Liver (tissue), 8 donors: ENCODE measurements at regions not wholly inside any gene's neighbourhood (a gene's known extent, or its start where the extent isn't known, plus 50 kb on each side); places are given as distances from the start of the nearest gene placed in this dataset.

Experiments
- DNase-seq: peaks from one replicate; pipeline ENCODE4 v3.0.0-alpha.2; 2017; ENCODE audit warnings: low spot score
- H3K27ac ChIP-seq, 2 donors: one replicate each; pipeline ENCODE4 v1.7.0; 2013; ENCODE audit warnings: inconsistent platforms in 2 of 2, low read length in 2 of 2, control low read depth in 1 of 2, low read depth in 1 of 2, mild to moderate bottlenecking in 1 of 2
- H3K27me3 ChIP-seq, 4 donors: one replicate each; pipeline versions ENCODE4 v1.6.1 to v1.7.0; 2013; ENCODE audit warnings: low read length in 3 of 4, inconsistent platforms in 1 of 4, mild to moderate bottlenecking in 1 of 4, moderate library complexity in 1 of 4; ENCODE audit not compliant: control insufficient read depth in 4 of 4, insufficient read depth in 4 of 4
- H3K36me3 ChIP-seq, 4 donors: one replicate each; pipeline versions ENCODE4 v1.6.1 to v1.7.0; 2013; ENCODE audit warnings: low read length in 3 of 4, mild to moderate bottlenecking in 3 of 4, low read depth in 1 of 4, moderate library complexity in 1 of 4; ENCODE audit not compliant: control insufficient read depth in 4 of 4, insufficient read depth in 3 of 4
- H3K4me1 ChIP-seq, 4 donors: one replicate each; pipeline versions ENCODE4 v1.6.1 to v1.7.0; 2013; ENCODE audit warnings: low read length in 3 of 4, mild to moderate bottlenecking in 3 of 4, moderate library complexity in 1 of 4; ENCODE audit not compliant: control insufficient read depth in 4 of 4, insufficient read depth in 4 of 4
- H3K4me3 ChIP-seq, 3 donors: one replicate each; pipeline versions ENCODE4 v1.6.1 to v1.7.0; 2013; ENCODE audit warnings: low read length in 3 of 3, control low read depth in 1 of 3, low read depth in 1 of 3, mild to moderate bottlenecking in 1 of 3
- H3K9ac ChIP-seq, 2 donors: one replicate each; pipeline ENCODE4 v1.7.0; 2013; ENCODE audit warnings: low read length in 2 of 2, mild to moderate bottlenecking in 2 of 2, moderate library complexity in 2 of 2, control low read depth in 1 of 2, low read depth in 1 of 2
- H3K9me3 ChIP-seq, 4 donors: one replicate each; pipeline versions ENCODE4 v1.6.1 to v1.7.0; 2013; ENCODE audit warnings: low read length in 3 of 4; ENCODE audit not compliant: control insufficient read depth in 4 of 4
- ATF3 ChIP-seq: IDR thresholded peaks from 2 replicates; pipeline ENCODE4 v1.6.1; 2016; ENCODE audit warnings: antibody characterized with exemption
- CTCF ChIP-seq: fragments of 150-350 bp; IDR thresholded peaks from 2 replicates; pipeline ENCODE4 v1.5.1; 2017; ENCODE audit warnings: improper control_type of control experiment, low read depth, low read length; ENCODE audit not compliant: missing input control
- EGR1 ChIP-seq, 2 donors: IDR thresholded peaks; 2 replicates each; pipeline ENCODE4 v1.6.1; 2016 to 2018; ENCODE audit warnings: antibody characterized with exemption in 2 of 2, low read depth in 2 of 2
- FOXA1 ChIP-seq: IDR thresholded peaks from 2 replicates; pipeline ENCODE4 v1.6.1; 2016; ENCODE audit warnings: antibody characterized with exemption
- FOXA2 ChIP-seq: IDR thresholded peaks from 2 replicates; pipeline ENCODE4 v1.6.1; 2016; ENCODE audit warnings: antibody characterized with exemption
- HNF4A ChIP-seq, 2 donors: conservative IDR thresholded peaks; 2 replicates each; pipeline ENCODE4 v1.6.1; 2016; ENCODE audit warnings: antibody characterized with exemption in 2 of 2, mild to moderate bottlenecking in 2 of 2
- HNF4G ChIP-seq: IDR thresholded peaks from 2 replicates; pipeline ENCODE4 v1.6.1; 2016; ENCODE audit warnings: antibody characterized with exemption
- JUND ChIP-seq, 2 donors: IDR thresholded peaks; 2 replicates each; pipeline ENCODE4 v1.6.1; 2016; ENCODE audit warnings: antibody characterized with exemption in 2 of 2
- MAX ChIP-seq: IDR thresholded peaks from 2 replicates; pipeline ENCODE4 v1.6.1; 2016; ENCODE audit warnings: antibody characterized with exemption
- RAD21 ChIP-seq, 2 donors: IDR thresholded peaks; 2 replicates each; pipeline ENCODE4 v1.6.1; 2016; ENCODE audit warnings: antibody characterized with exemption in 2 of 2, mild to moderate bottlenecking in 2 of 2
- REST ChIP-seq: IDR thresholded peaks from 2 replicates; pipeline ENCODE4 v1.6.1; 2016; ENCODE audit warnings: antibody characterized with exemption, mild to moderate bottlenecking
- SP1 ChIP-seq: IDR thresholded peaks from 2 replicates; pipeline ENCODE4 v1.6.1; 2018; ENCODE audit warnings: antibody characterized with exemption, mild to moderate bottlenecking
- TAF1 ChIP-seq: conservative IDR thresholded peaks from 2 replicates; pipeline ENCODE4 v1.6.1; 2016; ENCODE audit warnings: antibody characterized with exemption, mild to moderate bottlenecking
- WGBS: extraction: QIAGEN DNeasy Blood & Tissue Kit; methylation state at CpG from one replicate; pipeline ENCODE4 v1.1.7; 2013; 5-methylcytosine and 5-hydroxymethylcytosine counted together
- donor health status: healthy.
- donor health status: healthy.
- donor health status: healthy.
- donor health status: healthy.
- donor health status: healthy.

- no peak overlapping the region for H3K9ac ChIP-seq
- 98% methylated on average over 2 of the region's 2 CpGs for WGBS
- no peaks in the 10 kb centered on the region for H3K27me3 ChIP-seq
- no peak for TF ChIP-seq EGR1 (IDR thresholded peaks at IDR 0.05; ENCODE audit: low read depth in 2 of 2)
- TF ChIP-seq ATF3: no peak
- TF ChIP-seq SP1: no peak
- TF ChIP-seq FOXA2: no peak
- TF ChIP-seq RAD21 (IDR thresholded peaks at IDR 0.05): no peak
- TF ChIP-seq CTCF: no peak
- no peak for TF ChIP-seq HNF4G
- TF ChIP-seq TAF1: no peak
- TF ChIP-seq FOXA1: no peak
- no peaks in the 10 kb centered on the region for H3K36me3 ChIP-seq
- no peak for DNase-seq
- H3K27ac ChIP-seq: no peak overlapping the region
- no peaks in the 10 kb centered on the region for H3K4me1 ChIP-seq
- H3K9me3 ChIP-seq: no peaks in the 10 kb centered on the region
- no peak overlapping the region for H3K4me3 ChIP-seq
Observed at GRCh38 chr1:213786683-213787082, 201.1 kb upstream of the PROX1 start.

- Histone ChIP-seq H3K9me3 (no peaks in the 10 kb centered on the region), H3K36me3 (no peaks in the 10 kb centered on the region), H3K9ac (no peak overlapping the region), H3K27ac (no peak overlapping the region), H3K4me3 (no peak overlapping the region), H3K4me1 (no peaks in the 10 kb centered on the region), H3K27me3 (no peaks in the 10 kb centered on the region)
- no peak for DNase-seq
- TF ChIP-seq HNF4G (no peak), TAF1 (no peak), MAX (no peak), FOXA1 (no peak), REST (no peak), JUND (IDR thresholded peaks at IDR 0.05) (no peak)
- WGBS: 83% methylated on average over 3 of the region's 3 CpGs
Observed at GRCh38 chr1:213790565-213790964, 197.2 kb upstream of the PROX1 start.

- H3K27me3 ChIP-seq: no peaks in the 10 kb centered on the region
- no peak for DNase-seq
- H3K9ac ChIP-seq: no peak overlapping the region
- no peaks in the 10 kb centered on the region for H3K36me3 ChIP-seq
- H3K4me1 ChIP-seq: no peaks in the 10 kb centered on the region
- H3K9me3 ChIP-seq: no peaks in the 10 kb centered on the region
- WGBS: 93% methylated on average over 13 of the region's 13 CpGs
- TF ChIP-seq ATF3: no peak
- no peak for TF ChIP-seq MAX
- TF ChIP-seq HNF4A (conservative IDR thresholded peaks at IDR 0.05): no peak
- H3K4me3 ChIP-seq: no peak overlapping the region
- no peak overlapping the region for H3K27ac ChIP-seq
Observed at GRCh38 chr1:213793482-213794067, 194.2 kb upstream of the PROX1 start.
